GM23338 (cell line): ENCODE measurements at regions not wholly inside any gene's neighbourhood (a gene's known extent, or its start where the extent isn't known, plus 50 kb on each side); places are given as distances from the start of the nearest gene placed in this dataset.

Source experiments
- ATAC-seq: fragments of 200-7000 bp; cut with Tn5 transposase; 3 replicates; pipeline ENCODE4 v1.9.1; 2020
- DNase-seq: peaks from one replicate; pipeline ENCODE4 v3.0.0-alpha.2; 2015; ENCODE audit warnings: low spot score
- H2AFZ ChIP-seq: fragments of 200-600 bp; sonication (generic); 2 replicates; pipeline ENCODE4 v1.8.0; 2016; ENCODE audit warnings: antibody characterized with exemption, mild to moderate bottlenecking, moderate library complexity
- H3F3A ChIP-seq: fragments of 200-600 bp; sonication (generic); replicated peaks from 2 replicates; pipeline ENCODE4 v1.8.0; 2017; ENCODE audit warnings: antibody characterized with exemption, mixed run types, low read depth
- H3K27ac ChIP-seq: fragments of 200-600 bp; sonication (generic); 2 replicates; pipeline ENCODE4 v1.6.1; 2016; ENCODE audit warnings: low read depth
- H3K27me3 ChIP-seq: fragments of 200-600 bp; sonication (generic); 2 replicates; pipeline ENCODE4 v1.8.0; 2016; ENCODE audit warnings: mild to moderate bottlenecking, mixed run types, moderate library complexity; ENCODE audit not compliant: insufficient read depth
- H3K36me3 ChIP-seq: fragments of 200-600 bp; sonication (generic); 2 replicates; pipeline ENCODE4 v1.8.0; 2016; ENCODE audit warnings: mild to moderate bottlenecking; ENCODE audit not compliant: insufficient read depth
- H3K4me1 ChIP-seq: fragments of 200-600 bp; sonication (generic); 2 replicates; pipeline ENCODE4 v1.8.0; 2016; ENCODE audit warnings: mild to moderate bottlenecking, moderate library complexity; ENCODE audit not compliant: insufficient read depth
- H3K4me2 ChIP-seq: fragments of 200-600 bp; sonication (generic); 2 replicates; pipeline ENCODE4 v1.7.1; 2017; ENCODE audit warnings: mixed run types
- H3K4me3 ChIP-seq: fragments of 200-600 bp; sonication (generic); 2 replicates; pipeline ENCODE4 v1.6.1; 2016; ENCODE audit warnings: mixed run types
- H3K79me2 ChIP-seq: fragments of 200-600 bp; sonication (generic); replicated peaks from 2 replicates; pipeline ENCODE4 v1.8.0; 2017; ENCODE audit warnings: mild to moderate bottlenecking; ENCODE audit not compliant: insufficient read depth
- H3K9me2 ChIP-seq: fragments of 200-600 bp; sonication (generic); 2 replicates; pipeline ENCODE4 v1.8.0; 2017; ENCODE audit not compliant: insufficient read depth
- H4K20me1 ChIP-seq: fragments of 200-600 bp; sonication (generic); replicated peaks from 2 replicates; pipeline ENCODE4 v1.8.0; 2017; ENCODE audit warnings: mild to moderate bottlenecking; ENCODE audit not compliant: insufficient read depth
- H3K27ac Mint-ChIP-seq: 2 replicates; pipeline ENCODE4 v1.8.0; 2020; ENCODE audit warnings: inconsistent platforms, mild to moderate bottlenecking, moderate library complexity, mixed read lengths
- H3K27me3 Mint-ChIP-seq: 3 replicates; pipeline ENCODE4 v1.8.0; 2022; ENCODE audit warnings: low read depth, mild to moderate bottlenecking, moderate library complexity, mixed read lengths, inconsistent platforms; ENCODE audit not compliant: insufficient read depth, poor library complexity
- H3K36me3 Mint-ChIP-seq: 3 replicates; pipeline ENCODE4 v1.8.0; 2021; ENCODE audit warnings: low read depth, mild to moderate bottlenecking, inconsistent platforms, moderate library complexity, mixed read lengths
- H3K4me1 Mint-ChIP-seq: 3 replicates; pipeline ENCODE4 v1.8.0; 2020; ENCODE audit warnings: mild to moderate bottlenecking, inconsistent platforms, mixed read lengths
- H3K4me3 Mint-ChIP-seq: 3 replicates; pipeline ENCODE4 v1.8.0; 2021; ENCODE audit warnings: moderate library complexity, mild to moderate bottlenecking, inconsistent platforms, mixed read lengths
- H3K9me3 Mint-ChIP-seq: 3 replicates; pipeline ENCODE4 v1.8.0; 2020; ENCODE audit warnings: moderate library complexity, mild to moderate bottlenecking, inconsistent platforms, mixed read lengths
- CTCF ChIP-seq, 2 experiments: fragments of 200-600 bp in 1 of 2; sonication (generic) in 1 of 2; conservative IDR thresholded peaks; 2 replicates each; pipeline versions ENCODE4 v1.5.1 to v1.6.1; 2016 to 2017; ENCODE audit warnings: antibody characterized with exemption in 2 of 2, low read depth in 2 of 2, mild to moderate bottlenecking in 2 of 2, moderate library complexity in 1 of 2
- ETS1 ChIP-seq: IDR thresholded peaks from 2 replicates; pipeline ENCODE4 v1.6.1; 2016; ENCODE audit warnings: antibody characterized with exemption
- EZH2 ChIP-seq: fragments of 200-600 bp; sonication (generic); IDR thresholded peaks from one replicate; pipeline ENCODE4 v1.8.0; 2017; ENCODE audit warnings: antibody characterized with exemption, mild to moderate bottlenecking, low read depth; ENCODE audit not compliant: unreplicated experiment
- EZH2phosphoT487 ChIP-seq: fragments of 200-600 bp; sonication (generic); IDR thresholded peaks from one replicate; pipeline ENCODE4 v1.8.1; 2018; ENCODE audit warnings: antibody characterized with exemption; ENCODE audit not compliant: unreplicated experiment
- NANOG ChIP-seq: IDR thresholded peaks from 2 replicates; pipeline ENCODE4 v1.6.1; 2016; ENCODE audit warnings: antibody characterized with exemption, borderline replicate concordance
- POLR2AphosphoS5 ChIP-seq: IDR thresholded peaks from 2 replicates; pipeline ENCODE4 v1.6.1; 2016; ENCODE audit warnings: antibody characterized with exemption, low read depth
- REST ChIP-seq: IDR thresholded peaks from one replicate; pipeline ENCODE4 v1.6.1; 2018; ENCODE audit warnings: antibody characterized with exemption; ENCODE audit not compliant: unreplicated experiment
- STAT1 ChIP-seq: IDR thresholded peaks from one replicate; pipeline ENCODE4 v1.6.1; 2016; ENCODE audit warnings: antibody characterized with exemption; ENCODE audit not compliant: unreplicated experiment
- ZNF114 ChIP-seq: fragments of 250-450 bp; sonication (Bioruptor Pico); IDR thresholded peaks from 2 replicates; pipeline ENCODE4 v1.5.0; 2020; ENCODE audit warnings: mild to moderate bottlenecking, moderate library complexity
- ZNF331 ChIP-seq: fragments of 250-450 bp; sonication (Bioruptor Pico); IDR thresholded peaks from 2 replicates; pipeline ENCODE4 v1.5.0; 2020; ENCODE audit warnings: low read depth, mild to moderate bottlenecking, moderate library complexity

- Histone ChIP-seq H3F3A (no peaks in the 10 kb centered on the region), H3K79me2 (no peaks in the 10 kb centered on the region), H3K4me3 (no peak overlapping the region), H3K4me2 (no peak overlapping the region), H3K36me3 (no peaks in the 10 kb centered on the region), H2AFZ (no peak overlapping the region), H3K27ac (no peak overlapping the region), H4K20me1 (no peaks in the 10 kb centered on the region), H3K27me3 (no peaks in the 10 kb centered on the region), H3K9me2 (no peaks in the 10 kb centered on the region), H3K4me1 (no peaks in the 10 kb centered on the region)
- no peaks in the 10 kb centered on the region for H3K36me3 Mint-ChIP-seq
- no peak overlapping the region for H3K27ac Mint-ChIP-seq
- H3K4me1 Mint-ChIP-seq, result no peaks in the 10 kb centered on the region
- TF ChIP-seq POLR2AphosphoS5, result no peak
- no peak for TF ChIP-seq ZNF331 (CRISPR knock-in tag)
- no peak for TF ChIP-seq STAT1
- TF ChIP-seq EZH2phosphoT487, result no peak
- TF ChIP-seq REST, result no peak
- no peak for TF ChIP-seq CTCF (conservative IDR thresholded peaks at IDR 0.05; ENCODE audit: low read depth in 2 of 2)
- TF ChIP-seq ETS1, result no peak
- TF ChIP-seq EZH2, result no peak
- TF ChIP-seq ZNF114 (CRISPR knock-in tag), result no peak
- TF ChIP-seq NANOG, result no peak
- no peak overlapping the region for H3K4me3 Mint-ChIP-seq
- H3K27me3 Mint-ChIP-seq, result no peaks in the 10 kb centered on the region
- no peak for DNase-seq
- ATAC-seq, result no peak
- no peaks in the 10 kb centered on the region for H3K9me3 Mint-ChIP-seq
Measured at GRCh38 chr15:38920966-38921365, 356.4 kb upstream of the RASGRP1 start.

- H3K27me3 Mint-ChIP-seq, result no peaks in the 10 kb centered on the region
- H3K4me1 ChIP-seq, result no peaks in the 10 kb centered on the region
- no peak overlapping the region for H3K4me3 Mint-ChIP-seq
- H3K4me3 ChIP-seq, result no peak overlapping the region
- no peaks in the 10 kb centered on the region for H3K4me1 Mint-ChIP-seq
- H2AFZ ChIP-seq, result no peak overlapping the region
- DNase-seq, result no peak
- H3K9me2 ChIP-seq, result no peaks in the 10 kb centered on the region
- no peaks in the 10 kb centered on the region for H3F3A ChIP-seq
- no peaks in the 10 kb centered on the region for H3K36me3 Mint-ChIP-seq
- no peaks in the 10 kb centered on the region for H3K36me3 ChIP-seq
- H3K27ac ChIP-seq, result no peak overlapping the region
- no peaks in the 10 kb centered on the region for H3K27me3 ChIP-seq
- H3K27ac Mint-ChIP-seq, result no peak overlapping the region
- ATAC-seq, result no peak
- no peak overlapping the region for H3K4me2 ChIP-seq
- H4K20me1 ChIP-seq, result no peaks in the 10 kb centered on the region
- H3K9me3 Mint-ChIP-seq, result no peaks in the 10 kb centered on the region
- no peaks in the 10 kb centered on the region for H3K79me2 ChIP-seq
- TF ChIP-seq ETS1, result no peak
Measured at GRCh38 chr15:38921471-38921870, 356.9 kb upstream of the RASGRP1 start.
